ENCODE measurements at regions not wholly inside any gene's neighbourhood (a gene's known extent, or its start where the extent isn't known, plus 50 kb on each side); places are given as distances from the start of the nearest gene placed in this dataset.

- Histone ChIP-seq H3K4me1 (no peaks in the 10 kb centered on the region), H3K27me3 (no peaks in the 10 kb centered on the region), H3K9me3 (no peaks in the 10 kb centered on the region), H3K4me3 (no peak overlapping the region), H3K27ac (no peak overlapping the region), H3K36me3 (no peaks in the 10 kb centered on the region)
- DNase-seq (ENCODE audit: low spot score in 2 of 2): no peak
- TF ChIP-seq POLR2AphosphoS5 (IDR thresholded peaks at IDR 0.05) (no peak), EP300 (IDR thresholded peaks at IDR 0.05) (no peak), CTCF (IDR thresholded peaks at IDR 0.05) (no peak), POLR2A (IDR thresholded peaks at IDR 0.05) (no peak)
- 64% methylated on average over 4 of the region's 4 CpGs for WGBS
Observed at GRCh38 chr6:56400273-56400672, 152.9 kb upstream of the COL21A1 start.

GRCh38 chr6:56399672-56400263 lies 152.4 kb upstream of the COL21A1 start:
- Histone ChIP-seq H3K27me3 (no peaks in the 10 kb centered on the region), H3K36me3 (no peaks in the 10 kb centered on the region), H3K4me1 (no peaks in the 10 kb centered on the region), H3K9me3 (no peaks in the 10 kb centered on the region), H3K4me3 (no peak overlapping the region), H3K27ac (no peak overlapping the region)
- no peak for DNase-seq (ENCODE audit: low spot score in 2 of 2)
- TF ChIP-seq CTCF (IDR thresholded peaks at IDR 0.05): no peak
- TF ChIP-seq POLR2A (IDR thresholded peaks at IDR 0.05): no peak
- no peak for TF ChIP-seq EP300 (IDR thresholded peaks at IDR 0.05)
- TF ChIP-seq POLR2AphosphoS5 (IDR thresholded peaks at IDR 0.05): no peak
- 84% methylated on average over 10 of the region's 10 CpGs for WGBS

- H3K4me1 ChIP-seq: no peaks in the 10 kb centered on the region
- no peak overlapping the region for H3K4me3 ChIP-seq
- DNase-seq (ENCODE audit: low spot score in 2 of 2): no peak
- 82% methylated on average over 2 of the region's 2 CpGs for WGBS
- no peaks in the 10 kb centered on the region for H3K27me3 ChIP-seq
- no peaks in the 10 kb centered on the region for H3K9me3 ChIP-seq
- H3K27ac ChIP-seq: no peak overlapping the region
- H3K36me3 ChIP-seq: no peaks in the 10 kb centered on the region
- no peak for TF ChIP-seq POLR2AphosphoS5 (IDR thresholded peaks at IDR 0.05)
- no peak for TF ChIP-seq CTCF (IDR thresholded peaks at IDR 0.05)
- no peak for TF ChIP-seq POLR2A (IDR thresholded peaks at IDR 0.05)
- no peak for TF ChIP-seq EP300 (IDR thresholded peaks at IDR 0.05)
Observed at GRCh38 chr6:56399250-56399671, 151.9 kb upstream of the COL21A1 start.

- no peaks in the 10 kb centered on the region for H3K4me1 ChIP-seq
Observed at GRCh38 chr6:56396435-56396834, 149.1 kb upstream of the COL21A1 start.

More at GRCh38 chr6:56396435-56396834, 149.1 kb upstream of the COL21A1 start:
- 86% methylated on average over 2 of the region's 2 CpGs for WGBS
- TF ChIP-seq CTCF (IDR thresholded peaks at IDR 0.05) (no peak), EP300 (IDR thresholded peaks at IDR 0.05) (no peak), POLR2A (IDR thresholded peaks at IDR 0.05) (no peak), POLR2AphosphoS5 (IDR thresholded peaks at IDR 0.05) (no peak)
- no peak overlapping the region for H3K4me3 ChIP-seq
- no peak for DNase-seq (ENCODE audit: low spot score in 2 of 2)
- no peaks in the 10 kb centered on the region for H3K27me3 ChIP-seq
- H3K9me3 ChIP-seq: no peaks in the 10 kb centered on the region
- no peaks in the 10 kb centered on the region for H3K36me3 ChIP-seq
- no peak overlapping the region for H3K27ac ChIP-seq

All from suprapubic skin (tissue), 4 donors.